Right lobe of liver (tissue), 4 donors: ENCODE measurements at regions not wholly inside any gene's neighbourhood (a gene's known extent, or its start where the extent isn't known, plus 50 kb on each side); places are given as distances from the start of the nearest gene placed in this dataset.
A peak's percentile ranks its signal among the peaks of the same experiment; 100 is the strongest.

Experiments used
- POLR2A ChIP-seq: fragments of 450-650 bp; IDR thresholded peaks from one replicate; pipeline ENCODE4 v1.6.1; 2017; ENCODE audit warnings: antibody characterized with exemption, mild to moderate bottlenecking
- TF ChIP-seq, protein P1 (sequence below), 4 donors: fragments of 200-600 bp in 3 of 4; fragments of 450-650 bp in 1 of 4; IDR thresholded peaks; one replicate each; pipeline versions ENCODE4 v1.5.1 to v1.8.0; 2016 to 2022; ENCODE audit warnings: antibody characterized with exemption in 4 of 4, mild to moderate bottlenecking in 2 of 4
- donor health status: DM: no; HTN: no; CAD: no.
- donor health status: DM: no; HTN: no; CAD: no.
- donor health status: DM: no; HTN: yes; CAD: no.

DNA sequence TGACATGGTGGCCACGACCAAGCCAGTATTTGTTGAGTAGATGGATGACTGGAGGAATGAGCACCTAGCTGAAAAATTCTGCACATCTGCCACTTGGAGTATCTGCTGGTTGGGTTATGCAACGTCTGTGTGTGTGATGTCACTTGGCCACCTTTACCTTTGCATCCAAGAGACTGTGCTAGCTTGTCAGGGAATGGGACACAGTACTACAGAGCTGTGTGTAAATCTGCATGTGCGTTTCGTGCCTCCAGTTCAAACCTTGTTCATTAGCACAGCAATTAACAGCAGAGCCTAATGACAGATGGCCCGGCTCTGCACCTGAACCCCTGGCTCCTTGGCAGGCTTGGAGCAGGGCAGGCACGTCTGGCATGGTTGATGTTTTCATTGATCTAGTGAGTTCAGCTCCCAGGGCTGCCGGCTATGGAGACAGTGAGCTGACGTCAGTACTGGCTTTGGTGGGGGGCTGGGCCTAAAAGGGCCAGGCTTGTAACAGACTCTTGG is 188.4 kb upstream of the NAV2 start:
- TF ChIP-seq, protein P1, sequence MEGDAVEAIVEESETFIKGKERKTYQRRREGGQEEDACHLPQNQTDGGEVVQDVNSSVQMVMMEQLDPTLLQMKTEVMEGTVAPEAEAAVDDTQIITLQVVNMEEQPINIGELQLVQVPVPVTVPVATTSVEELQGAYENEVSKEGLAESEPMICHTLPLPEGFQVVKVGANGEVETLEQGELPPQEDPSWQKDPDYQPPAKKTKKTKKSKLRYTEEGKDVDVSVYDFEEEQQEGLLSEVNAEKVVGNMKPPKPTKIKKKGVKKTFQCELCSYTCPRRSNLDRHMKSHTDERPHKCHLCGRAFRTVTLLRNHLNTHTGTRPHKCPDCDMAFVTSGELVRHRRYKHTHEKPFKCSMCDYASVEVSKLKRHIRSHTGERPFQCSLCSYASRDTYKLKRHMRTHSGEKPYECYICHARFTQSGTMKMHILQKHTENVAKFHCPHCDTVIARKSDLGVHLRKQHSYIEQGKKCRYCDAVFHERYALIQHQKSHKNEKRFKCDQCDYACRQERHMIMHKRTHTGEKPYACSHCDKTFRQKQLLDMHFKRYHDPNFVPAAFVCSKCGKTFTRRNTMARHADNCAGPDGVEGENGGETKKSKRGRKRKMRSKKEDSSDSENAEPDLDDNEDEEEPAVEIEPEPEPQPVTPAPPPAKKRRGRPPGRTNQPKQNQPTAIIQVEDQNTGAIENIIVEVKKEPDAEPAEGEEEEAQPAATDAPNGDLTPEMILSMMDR (IDR thresholded peaks at IDR 0.05), result peak in 1 of 4 donors; percentile 11
- TF ChIP-seq POLR2A, result no peak
